Transverse colon (tissue), 4 donors: ENCODE measurements at regions not wholly inside any gene's neighbourhood (a gene's known extent, or its start where the extent isn't known, plus 50 kb on each side); places are given as distances from the start of the nearest gene placed in this dataset.

ENCODE experiments used
- CTCF ChIP-seq, 5 experiments: fragments of 200-600 bp in 3 of 5; fragments of 450-650 bp in 2 of 5; sonication (generic) in 3 of 5; IDR thresholded peaks; 1 replicate in 2 of 5; 2 replicates in 3 of 5; pipeline ENCODE4 v1.5.1; 2016 to 2017; ENCODE audit warnings: antibody characterized with exemption in 5 of 5, inconsistent platforms in 3 of 5, mild to moderate bottlenecking in 2 of 5, moderate library complexity in 1 of 5
- POLR2A ChIP-seq: fragments of 450-650 bp; IDR thresholded peaks from one replicate; pipeline ENCODE4 v1.6.1; 2016; ENCODE audit warnings: antibody characterized with exemption, mild to moderate bottlenecking, moderate library complexity
- POLR2AphosphoS5 ChIP-seq, 3 donors: sonication (generic); formaldehyde crosslinking; IDR thresholded peaks; one replicate each; pipeline ENCODE4 v1.6.1; 2016; ENCODE audit warnings: antibody characterized with exemption in 3 of 3

- TF ChIP-seq CTCF (IDR thresholded peaks at IDR 0.05) (no peak), POLR2A (no peak), POLR2AphosphoS5 (IDR thresholded peaks at IDR 0.05) (no peak)
These were observed 468.0 kb downstream of the HTR7 start for GRCh38 chr10:90389876-90390275.
